Activated CD4-positive, alpha-beta T cell treated with anti-CD3 and anti-CD28 coated beads, Interleukin-10, Interleukin-2, amounts not matched to agents 100 ng/mL and 50 ng/mL, durations not matched to agents 16 hours and 8 hours (primary cell): ENCODE measurements at regions not wholly inside any gene's neighbourhood (a gene's known extent, or its start where the extent isn't known, plus 50 kb on each side); places are given as distances from the start of the nearest gene placed in this dataset.

Experiments used
- DNase-seq: peaks from one replicate; pipeline ENCODE4 v3.0.0-alpha.2; 2020

GRCh38 chr6:48200869-48201390, 89.9 kb upstream of the PTCHD4 start:
- DNase-seq: no peak

- no peak for DNase-seq
Measured at GRCh38 chr6:48199499-48199898, 88.5 kb upstream of the PTCHD4 start.

- no peak for DNase-seq
Measured at GRCh38 chr6:48197941-48198340, 86.9 kb upstream of the PTCHD4 start.

GRCh38 chr6:48194596-48195295, 83.7 kb upstream of the PTCHD4 start:
- DNase-seq: no peak

GRCh38 chr6:48188158-48188557, 77.2 kb upstream of the PTCHD4 start:
- DNase-seq: no peak

- DNase-seq: no peak
Measured at GRCh38 chr6:48186746-48187145, 75.7 kb upstream of the PTCHD4 start.

GRCh38 chr6:48184648-48185047, 73.7 kb upstream of the PTCHD4 start:
- no peak for DNase-seq

- DNase-seq: no peak
Measured at GRCh38 chr6:48183811-48184605, 73.0 kb upstream of the PTCHD4 start.

- DNase-seq: no peak
Measured at GRCh38 chr6:48183178-48183577, 72.2 kb upstream of the PTCHD4 start.

- no peak for DNase-seq
Measured at GRCh38 chr6:48178700-48179099, 67.7 kb upstream of the PTCHD4 start.

GRCh38 chr6:48177786-48178185, 66.8 kb upstream of the PTCHD4 start:
- DNase-seq: no peak

GRCh38 chr6:48176645-48177308, 65.8 kb upstream of the PTCHD4 start:
- DNase-seq: no peak

GRCh38 chr6:48169635-48170034, 58.6 kb upstream of the PTCHD4 start:
- no peak for DNase-seq
